ENCODE measurements at regions not wholly inside any gene's neighbourhood (a gene's known extent, or its start where the extent isn't known, plus 50 kb on each side); places are given as distances from the start of the nearest gene placed in this dataset.

- TF ChIP-seq CTCF (IDR thresholded peaks at IDR 0.05) (no peak), POLR2A (IDR thresholded peaks at IDR 0.05; ENCODE audit: low read depth) (no peak), POLR2AphosphoS5 (IDR thresholded peaks at IDR 0.05) (no peak), EP300 (IDR thresholded peaks at IDR 0.05) (no peak)
Measured at GRCh38 chr13:65825039-65825438, 1405.1 kb downstream of the PCDH9 start.

All from esophagus muscularis mucosa (tissue), 4 donors.